Upper lobe of left lung (tissue), 4 donors: ENCODE measurements at regions not wholly inside any gene's neighbourhood (a gene's known extent, or its start where the extent isn't known, plus 50 kb on each side); places are given as distances from the start of the nearest gene placed in this dataset.

ENCODE experiments used
- CTCF ChIP-seq, 6 experiments: fragments of 450-650 bp in 4 of 6; fragments of 200-600 bp in 2 of 6; sonication (generic) in 2 of 6; IDR thresholded peaks; one replicate each; pipeline ENCODE4 v1.5.1; 2016 to 2019; ENCODE audit warnings: antibody characterized with exemption in 6 of 6
- EP300 ChIP-seq, 4 donors: sonication (generic); formaldehyde crosslinking; IDR thresholded peaks; one replicate each; pipeline ENCODE4 v1.5.1; 2017; ENCODE audit warnings: antibody characterized with exemption in 4 of 4, control low read depth in 2 of 4
- POLR2A ChIP-seq, 4 donors: fragments of 450-650 bp; IDR thresholded peaks; one replicate each; pipeline ENCODE4 v1.5.1; 2016 to 2017; ENCODE audit warnings: antibody characterized with exemption in 4 of 4, mild to moderate bottlenecking in 2 of 4

GRCh38 chr3:115550285-115550761 lies 73.0 kb upstream of the GAP43 start:
- TF ChIP-seq CTCF (IDR thresholded peaks at IDR 0.05), result no peak
- TF ChIP-seq POLR2A (IDR thresholded peaks at IDR 0.05), result no peak
- no peak for TF ChIP-seq EP300 (IDR thresholded peaks at IDR 0.05)
